ENCODE measurements at regions not wholly inside any gene's neighbourhood (a gene's known extent, or its start where the extent isn't known, plus 50 kb on each side); places are given as distances from the start of the nearest gene placed in this dataset.

- no peak for DNase-seq (ENCODE audit: low spot score)
- Histone ChIP-seq H4K20me1 (ENCODE audit: low read depth) (no peaks in the 10 kb centered on the region), H3K27me3 (no peaks in the 10 kb centered on the region), H3K4me2 (no peak overlapping the region), H3F3A (ENCODE audit: low read depth) (no peaks in the 10 kb centered on the region), H3K79me2 (ENCODE audit: low read depth) (no peaks in the 10 kb centered on the region), H3K36me3 (no peaks in the 10 kb centered on the region), H3K4me1 (peaks cover 5% of the 10 kb centered on the region), H2AFZ (replicated peaks) (no peak overlapping the region), H3K9me3 (ENCODE audit: low read depth) (no peaks in the 10 kb centered on the region), H3K9ac (no peak overlapping the region), H3K27ac (no peak overlapping the region), H3K4me3 (no peak overlapping the region)
- no peak for TF ChIP-seq EZH2 (IDR thresholded peaks at IDR 0.05)
- TF ChIP-seq EZH2phosphoT487 (IDR thresholded peaks at IDR 0.05): no peak
- no peak for TF ChIP-seq CTCF (IDR thresholded peaks at IDR 0.05)
- peaks cover 8% of the 10 kb centered on the region for H3K27me3 Mint-ChIP-seq (ENCODE audit: insufficient read depth, low read depth)
- H3K9me3 Mint-ChIP-seq: no peaks in the 10 kb centered on the region
- H3K4me3 Mint-ChIP-seq: no peak overlapping the region
- H3K4me1 Mint-ChIP-seq: peaks cover 18% of the 10 kb centered on the region
- H3K27ac Mint-ChIP-seq: no peak overlapping the region
- H3K36me3 Mint-ChIP-seq: no peaks in the 10 kb centered on the region
Observed at GRCh38 chr3:72178463-72179106, 393.6 kb upstream of the PROK2 start.

- Histone ChIP-seq H3K36me3 (no peaks in the 10 kb centered on the region), H3K9ac (no peak overlapping the region), H4K20me1 (ENCODE audit: low read depth) (no peaks in the 10 kb centered on the region), H2AFZ (replicated peaks) (no peak overlapping the region), H3K27me3 (no peaks in the 10 kb centered on the region), H3F3A (ENCODE audit: low read depth) (no peaks in the 10 kb centered on the region), H3K79me2 (ENCODE audit: low read depth) (no peaks in the 10 kb centered on the region), H3K9me3 (ENCODE audit: low read depth) (no peaks in the 10 kb centered on the region), H3K4me2 (no peak overlapping the region), H3K27ac (no peak overlapping the region), H3K4me1 (peaks cover 5% of the 10 kb centered on the region), H3K4me3 (no peak overlapping the region)
- Mint-ChIP-seq H3K27ac (peak overlapping the region; percentile 48), H3K27me3 (ENCODE audit: insufficient read depth, low read depth) (peaks cover 8% of the 10 kb centered on the region), H3K4me1 (peaks cover 18% of the 10 kb centered on the region), H3K4me3 (no peak overlapping the region), H3K9me3 (no peaks in the 10 kb centered on the region), H3K36me3 (no peaks in the 10 kb centered on the region)
- DNase-seq (ENCODE audit: low spot score): no peak
- TF ChIP-seq EZH2phosphoT487 (IDR thresholded peaks at IDR 0.05): no peak
- TF ChIP-seq EZH2 (IDR thresholded peaks at IDR 0.05): no peak
- no peak for TF ChIP-seq CTCF (IDR thresholded peaks at IDR 0.05)
Observed at GRCh38 chr3:72177075-72178050, 392.4 kb upstream of the PROK2 start.

GRCh38 chr3:72176537-72177041 is 391.6 kb upstream of the PROK2 start:
- H3K36me3 Mint-ChIP-seq: no peaks in the 10 kb centered on the region
- no peak overlapping the region for H3K4me3 ChIP-seq
- H2AFZ ChIP-seq (replicated peaks): no peak overlapping the region
- DNase-seq (ENCODE audit: low spot score): no peak
- H3K9ac ChIP-seq: no peak overlapping the region
- no peaks in the 10 kb centered on the region for H3K9me3 ChIP-seq (ENCODE audit: low read depth)
- H3K79me2 ChIP-seq (ENCODE audit: low read depth): no peaks in the 10 kb centered on the region
- H3F3A ChIP-seq (ENCODE audit: low read depth): no peaks in the 10 kb centered on the region
- peaks cover 8% of the 10 kb centered on the region for H3K27me3 Mint-ChIP-seq (ENCODE audit: insufficient read depth, low read depth)
- no peaks in the 10 kb centered on the region for H3K36me3 ChIP-seq
- H4K20me1 ChIP-seq (ENCODE audit: low read depth): no peaks in the 10 kb centered on the region
- peaks cover 7% of the 10 kb centered on the region for H3K4me1 ChIP-seq
- no peak overlapping the region for H3K4me3 Mint-ChIP-seq
- H3K4me1 Mint-ChIP-seq: peaks cover 22% of the 10 kb centered on the region
- peak overlapping the region; percentile 48 for H3K27ac Mint-ChIP-seq
- H3K9me3 Mint-ChIP-seq: no peaks in the 10 kb centered on the region
- H3K27ac ChIP-seq: no peak overlapping the region
- TF ChIP-seq EZH2 (IDR thresholded peaks at IDR 0.05): no peak
- TF ChIP-seq EZH2phosphoT487 (IDR thresholded peaks at IDR 0.05): no peak
- no peak for TF ChIP-seq CTCF (IDR thresholded peaks at IDR 0.05)
- no peak overlapping the region for H3K4me2 ChIP-seq
- H3K27me3 ChIP-seq: no peaks in the 10 kb centered on the region
